Testis (tissue), 2 donors: ENCODE measurements at regions not wholly inside any gene's neighbourhood (a gene's known extent, or its start where the extent isn't known, plus 50 kb on each side); places are given as distances from the start of the nearest gene placed in this dataset.

Experiments
- DNase-seq: peaks from one replicate; pipeline ENCODE4 v3.0.0-alpha.2; 2019
- H3K27ac ChIP-seq, 2 donors: fragments of 200-600 bp; sonication (generic); one replicate each; pipeline ENCODE4 v1.5.1; 2019
- H3K27me3 ChIP-seq: fragments of 200-600 bp; sonication (generic); one replicate; pipeline ENCODE4 v1.5.1; 2019
- H3K36me3 ChIP-seq: fragments of 200-600 bp; sonication (generic); one replicate; pipeline ENCODE4 v1.5.1; 2017; ENCODE audit warnings: low read depth; ENCODE audit errors: missing control alignments
- H3K4me1 ChIP-seq: fragments of 200-600 bp; sonication (generic); one replicate; pipeline ENCODE4 v1.5.1; 2019
- H3K4me3 ChIP-seq, 2 donors: fragments of 200-600 bp; sonication (generic); one replicate each; pipeline ENCODE4 v1.5.1; 2017 to 2019
- H3K9me3 ChIP-seq: fragments of 200-600 bp; sonication (generic); one replicate; pipeline ENCODE4 v1.5.1; 2017
- POLR2A ChIP-seq: fragments of 450-650 bp; IDR thresholded peaks from one replicate; pipeline ENCODE4 v1.6.1; 2017; ENCODE audit warnings: antibody characterized with exemption, mild to moderate bottlenecking, moderate library complexity
- WGBS, 2 donors: methylation state at CpG; one replicate each; pipeline ENCODE4 v1.1.5; 2018; 5-methylcytosine and 5-hydroxymethylcytosine counted together
- intact Hi-C: fragments of 100-400 bp; cut with DNase I; formaldehyde crosslinking; loops from one replicate; pipeline ENCODE4 v1.15.1; 2023; ENCODE audit warnings: low total_unique reads
- TF ChIP-seq, protein P1 (sequence below), 3 experiments: fragments of 450-650 bp in 2 of 3; fragments of 200-600 bp in 1 of 3; sonication (generic) in 1 of 3; IDR thresholded peaks; one replicate each; pipeline ENCODE4 v1.5.1; 2016 to 2019; ENCODE audit warnings: antibody characterized with exemption in 3 of 3, mild to moderate bottlenecking in 2 of 3, moderate library complexity in 1 of 3

DNA sequence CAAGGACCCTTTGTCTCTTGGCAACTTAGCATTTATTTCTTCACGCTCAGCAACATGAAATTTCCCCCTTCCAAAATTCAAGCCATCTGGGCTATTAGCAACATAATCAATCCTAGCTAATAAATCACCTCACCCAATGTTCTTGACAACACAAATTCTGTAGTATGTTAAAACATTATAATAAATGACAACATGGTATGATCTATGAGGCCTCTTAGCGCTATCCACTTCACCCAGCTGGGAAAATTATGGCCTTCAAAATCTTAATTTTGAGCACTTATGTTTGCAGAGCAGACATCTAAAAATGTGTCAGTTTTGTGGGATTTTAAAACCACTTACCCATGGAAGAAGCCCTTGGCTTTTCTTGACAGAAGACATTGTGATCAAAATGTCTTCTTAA, 181.9 kb downstream of the HDGFL1 start:
- Histone ChIP-seq H3K4me1 (no peaks in the 10 kb centered on the region), H3K9me3 (no peaks in the 10 kb centered on the region), H3K4me3 (no peak overlapping the region), H3K36me3 (no peaks in the 10 kb centered on the region), H3K27ac (no peak overlapping the region), H3K27me3 (no peaks in the 10 kb centered on the region)
- no peak for TF ChIP-seq POLR2A
- TF ChIP-seq, protein P1, sequence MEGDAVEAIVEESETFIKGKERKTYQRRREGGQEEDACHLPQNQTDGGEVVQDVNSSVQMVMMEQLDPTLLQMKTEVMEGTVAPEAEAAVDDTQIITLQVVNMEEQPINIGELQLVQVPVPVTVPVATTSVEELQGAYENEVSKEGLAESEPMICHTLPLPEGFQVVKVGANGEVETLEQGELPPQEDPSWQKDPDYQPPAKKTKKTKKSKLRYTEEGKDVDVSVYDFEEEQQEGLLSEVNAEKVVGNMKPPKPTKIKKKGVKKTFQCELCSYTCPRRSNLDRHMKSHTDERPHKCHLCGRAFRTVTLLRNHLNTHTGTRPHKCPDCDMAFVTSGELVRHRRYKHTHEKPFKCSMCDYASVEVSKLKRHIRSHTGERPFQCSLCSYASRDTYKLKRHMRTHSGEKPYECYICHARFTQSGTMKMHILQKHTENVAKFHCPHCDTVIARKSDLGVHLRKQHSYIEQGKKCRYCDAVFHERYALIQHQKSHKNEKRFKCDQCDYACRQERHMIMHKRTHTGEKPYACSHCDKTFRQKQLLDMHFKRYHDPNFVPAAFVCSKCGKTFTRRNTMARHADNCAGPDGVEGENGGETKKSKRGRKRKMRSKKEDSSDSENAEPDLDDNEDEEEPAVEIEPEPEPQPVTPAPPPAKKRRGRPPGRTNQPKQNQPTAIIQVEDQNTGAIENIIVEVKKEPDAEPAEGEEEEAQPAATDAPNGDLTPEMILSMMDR (IDR thresholded peaks at IDR 0.05): no peak
- 96 to 97% methylated on average over 2 of the region's 2 CpGs for WGBS, 2 donors
- DNase-seq: no peak
- intact Hi-C loops: no loop called here

DNA sequence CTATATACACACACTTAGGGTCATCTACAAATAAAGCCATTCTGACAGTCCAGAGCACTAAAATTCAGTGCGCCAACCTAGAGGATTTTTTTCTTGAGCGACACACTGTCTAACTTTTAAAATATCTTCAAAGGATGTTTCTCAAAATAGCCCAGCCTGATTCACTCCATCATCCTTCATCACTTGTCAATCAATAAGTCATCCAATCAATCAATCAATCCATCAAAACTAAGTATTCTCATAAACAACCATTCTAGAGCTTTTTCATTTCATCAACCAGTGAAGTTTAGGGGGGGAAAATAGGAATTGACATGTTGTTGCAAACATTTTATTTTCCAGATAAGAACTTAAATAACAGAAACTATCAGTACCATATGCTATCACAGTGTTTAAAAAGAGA, 183.2 kb downstream of the HDGFL1 start:
- Histone ChIP-seq H3K9me3 (no peaks in the 10 kb centered on the region), H3K4me1 (no peaks in the 10 kb centered on the region), H3K36me3 (no peaks in the 10 kb centered on the region), H3K27ac (no peak overlapping the region), H3K27me3 (no peaks in the 10 kb centered on the region), H3K4me3 (no peak overlapping the region)
- TF ChIP-seq, protein P1 (IDR thresholded peaks at IDR 0.05): no peak
- no peak for TF ChIP-seq POLR2A
- intact Hi-C loops: no loop called here
- 93 to 96% methylated on average over 2 of the region's 2 CpGs for WGBS, 2 donors
- DNase-seq: no peak

DNA sequence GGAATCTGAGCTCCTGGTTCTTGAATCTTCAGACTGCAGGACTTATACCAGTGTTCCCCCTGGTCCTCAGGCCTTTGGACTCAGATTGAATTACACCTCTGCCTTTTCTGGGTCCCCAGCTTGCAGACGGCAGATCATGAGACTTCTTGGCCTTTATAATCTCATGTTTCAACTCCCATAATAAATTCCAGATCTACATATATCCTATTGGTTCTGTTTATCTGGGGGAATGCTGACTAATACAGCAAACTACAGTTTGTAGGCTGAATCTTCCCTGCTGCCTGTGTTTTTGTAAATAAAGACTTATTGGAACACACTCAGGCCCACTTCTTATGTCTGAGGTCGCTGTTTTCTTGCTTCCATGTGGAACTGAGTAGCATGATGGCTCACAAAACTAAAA, 184.7 kb downstream of the HDGFL1 start:
- no peaks in the 10 kb centered on the region for H3K9me3 ChIP-seq
- H3K4me1 ChIP-seq: no peaks in the 10 kb centered on the region
- H3K27ac ChIP-seq: no peak overlapping the region
- intact Hi-C loops: no loop called here
- no peaks in the 10 kb centered on the region for H3K36me3 ChIP-seq
- H3K4me3 ChIP-seq: no peak overlapping the region
- H3K27me3 ChIP-seq: no peaks in the 10 kb centered on the region
- TF ChIP-seq POLR2A: no peak
- TF ChIP-seq, protein P1 (IDR thresholded peaks at IDR 0.05): no peak
- DNase-seq: no peak
- 44 to 46% methylated on average over 2 of the region's 2 CpGs for WGBS, 2 donors

DNA sequence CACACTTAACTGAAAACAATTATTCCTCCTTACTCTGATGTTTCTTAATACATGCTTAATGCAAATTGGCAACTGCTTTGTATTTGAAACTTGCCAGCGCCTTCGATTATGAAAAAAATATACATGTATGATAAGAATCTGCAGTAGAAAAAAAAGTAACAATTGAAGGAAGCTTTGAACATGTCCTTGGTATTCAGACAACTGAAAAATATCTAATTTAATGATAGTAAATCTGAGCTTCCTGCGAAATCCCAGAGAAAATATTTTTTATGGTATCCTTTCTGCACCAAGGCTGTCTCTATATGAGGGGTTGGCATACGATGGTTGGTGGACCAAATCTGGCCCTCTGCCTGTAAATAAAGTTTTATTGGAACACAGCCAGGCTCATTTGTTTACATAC, 186.2 kb downstream of the HDGFL1 start:
- Histone ChIP-seq H3K36me3 (no peaks in the 10 kb centered on the region), H3K27ac (no peak overlapping the region), H3K27me3 (no peaks in the 10 kb centered on the region), H3K4me1 (no peaks in the 10 kb centered on the region), H3K4me3 (no peak overlapping the region), H3K9me3 (no peaks in the 10 kb centered on the region)
- WGBS, 2 donors: 68 to 72% methylated on average over 4 of the region's 4 CpGs
- TF ChIP-seq, protein P1 (IDR thresholded peaks at IDR 0.05): no peak
- TF ChIP-seq POLR2A: no peak
- intact Hi-C loops: no loop called here
- no peak for DNase-seq

DNA sequence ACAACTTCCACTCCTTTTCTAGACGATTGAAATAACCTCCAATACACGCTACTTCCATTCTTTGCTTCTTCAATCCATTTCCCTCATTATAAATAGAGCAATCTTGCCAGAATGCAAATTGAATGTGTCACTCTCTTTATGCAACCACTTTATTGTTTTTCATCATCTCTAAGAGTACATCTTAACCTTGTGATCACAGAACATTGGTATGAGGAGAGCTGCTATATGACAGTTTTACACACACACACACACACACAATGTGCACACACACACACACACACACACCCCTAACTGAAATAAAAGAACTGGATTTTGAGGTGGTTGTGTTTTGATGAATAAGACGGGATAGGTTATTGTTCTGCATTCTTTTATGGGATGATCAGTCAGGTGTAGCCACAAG, 187.0 kb downstream of the HDGFL1 start:
- Histone ChIP-seq H3K4me1 (no peaks in the 10 kb centered on the region), H3K36me3 (no peaks in the 10 kb centered on the region), H3K9me3 (no peaks in the 10 kb centered on the region), H3K4me3 (no peak overlapping the region), H3K27me3 (no peaks in the 10 kb centered on the region), H3K27ac (no peak overlapping the region)
- intact Hi-C loops: no loop called here
- 86 to 87% methylated on average over 3 of the region's 3 CpGs for WGBS, 2 donors
- no peak for DNase-seq
- no peak for TF ChIP-seq POLR2A
- TF ChIP-seq, protein P1 (IDR thresholded peaks at IDR 0.05): no peak
